RWPE2 (cell line): ENCODE measurements at regions not wholly inside any gene's neighbourhood (a gene's known extent, or its start where the extent isn't known, plus 50 kb on each side); places are given as distances from the start of the nearest gene placed in this dataset.

Experiments
- ATAC-seq: fragments of 200-7000 bp; cut with Tn5 transposase; 3 replicates; pipeline ENCODE4 v1.9.1; 2021; ENCODE audit warnings: low read depth
- DNase-seq: peaks from one replicate; pipeline ENCODE4 v3.0.0-alpha.2; 2020; ENCODE audit warnings: low spot score
- H3K27ac ChIP-seq: fragments of 450-650 bp; 2 replicates; pipeline ENCODE4 v1.5.1; 2017; ENCODE audit warnings: mild to moderate bottlenecking; ENCODE audit not compliant: poor library complexity, severe bottlenecking
- H3K27me3 ChIP-seq: fragments of 250-450 bp; sonication (Bioruptor Pico); 2 replicates; pipeline ENCODE4 v1.5.1; 2021; ENCODE audit warnings: mild to moderate bottlenecking, moderate library complexity; ENCODE audit not compliant: insufficient read depth, poor library complexity, severe bottlenecking
- H3K36me3 ChIP-seq: fragments of 250-450 bp; sonication (Bioruptor Pico); 2 replicates; pipeline ENCODE4 v1.5.1; 2020; ENCODE audit warnings: low read depth, mild to moderate bottlenecking, moderate library complexity
- H3K4me1 ChIP-seq: fragments of 250-450 bp; sonication (Bioruptor Pico); 2 replicates; pipeline ENCODE4 v1.5.1; 2021; ENCODE audit warnings: mild to moderate bottlenecking, moderate library complexity; ENCODE audit not compliant: insufficient read depth, poor library complexity, severe bottlenecking
- H3K4me3 ChIP-seq: fragments of 250-450 bp; sonication (Bioruptor Pico); 2 replicates; pipeline ENCODE4 v1.5.1; 2021; ENCODE audit warnings: mild to moderate bottlenecking, moderate library complexity; ENCODE audit not compliant: severe bottlenecking
- H3K9me3 ChIP-seq: fragments of 250-450 bp; sonication (Bioruptor Pico); 2 replicates; pipeline ENCODE4 v1.5.1; 2021; ENCODE audit warnings: mild to moderate bottlenecking, moderate library complexity; ENCODE audit not compliant: severe bottlenecking
- CTCF ChIP-seq: fragments of 450-650 bp; IDR thresholded peaks from one replicate; pipeline ENCODE4 v1.5.1; 2017; ENCODE audit warnings: mild to moderate bottlenecking, moderate library complexity; ENCODE audit not compliant: poor library complexity, severe bottlenecking

- no peaks in the 10 kb centered on the region for H3K4me1 ChIP-seq
- no peak for TF ChIP-seq CTCF
- ATAC-seq (no peak), DNase-seq (no peak)
- H3K27me3 ChIP-seq = peaks cover 15% of the 10 kb centered on the region
- H3K4me3 ChIP-seq = no peak overlapping the region
- H3K27ac ChIP-seq = no peak overlapping the region
- no peaks in the 10 kb centered on the region for H3K36me3 ChIP-seq
- no peaks in the 10 kb centered on the region for H3K9me3 ChIP-seq
Measured at GRCh38 chr20:41905199-41905598, 287.0 kb upstream of the CHD6 start.

- H3K9me3 ChIP-seq = no peaks in the 10 kb centered on the region
- DNase-seq (no peak), ATAC-seq (no peak)
- no peaks in the 10 kb centered on the region for H3K36me3 ChIP-seq
- peaks cover 14% of the 10 kb centered on the region for H3K27me3 ChIP-seq
- H3K4me1 ChIP-seq = no peaks in the 10 kb centered on the region
- no peak overlapping the region for H3K4me3 ChIP-seq
- no peak for TF ChIP-seq CTCF
- no peak overlapping the region for H3K27ac ChIP-seq
Measured at GRCh38 chr20:41903586-41903985, 285.4 kb upstream of the CHD6 start.

- no peaks in the 10 kb centered on the region for H3K9me3 ChIP-seq
- no peaks in the 10 kb centered on the region for H3K36me3 ChIP-seq
- ATAC-seq (no peak), DNase-seq (no peak)
- no peak overlapping the region for H3K4me3 ChIP-seq
- peaks cover 12% of the 10 kb centered on the region for H3K27me3 ChIP-seq
- no peaks in the 10 kb centered on the region for H3K4me1 ChIP-seq
- no peak overlapping the region for H3K27ac ChIP-seq
- TF ChIP-seq CTCF = no peak
Measured at GRCh38 chr20:41902346-41902745, 284.2 kb upstream of the CHD6 start.

GRCh38 chr20:41900201-41900691 lies 282.1 kb upstream of the CHD6 start:
- Histone ChIP-seq H3K27me3 (peaks cover 9% of the 10 kb centered on the region), H3K4me3 (no peak overlapping the region), H3K9me3 (no peaks in the 10 kb centered on the region), H3K27ac (no peak overlapping the region), H3K4me1 (no peaks in the 10 kb centered on the region), H3K36me3 (no peaks in the 10 kb centered on the region)
- no peak for ATAC-seq
- no peak for TF ChIP-seq CTCF
- no peak for DNase-seq

- TF ChIP-seq CTCF = no peak
- no peak for ATAC-seq
- no peak for DNase-seq
- Histone ChIP-seq H3K4me1 (no peaks in the 10 kb centered on the region), H3K27ac (no peak overlapping the region), H3K9me3 (no peaks in the 10 kb centered on the region), H3K4me3 (no peak overlapping the region), H3K27me3 (peaks cover 6% of the 10 kb centered on the region), H3K36me3 (no peaks in the 10 kb centered on the region)
Measured at GRCh38 chr20:41897708-41898107, 279.5 kb upstream of the CHD6 start.
